WI38 (cell line): ENCODE measurements at regions not wholly inside any gene's neighbourhood (a gene's known extent, or its start where the extent isn't known, plus 50 kb on each side); places are given as distances from the start of the nearest gene placed in this dataset.
"Not testable (repeated sequence)": the region's sequence is repeated elsewhere in the genome, so short reads cannot be mapped to it uniquely, and the experiment has no call there.

Experiments
- H3K4me3 ChIP-seq: 2 replicates; pipeline ENCODE4 v1.5.1; 2011; ENCODE audit warnings: low read depth, mild to moderate bottlenecking, control low read depth, low read length
- TF ChIP-seq, protein P1 (sequence below): IDR thresholded peaks from 2 replicates; pipeline ENCODE4 v1.5.1; 2012; ENCODE audit warnings: low read depth, mild to moderate bottlenecking, control low read depth, low read length

- TF ChIP-seq, protein P1, sequence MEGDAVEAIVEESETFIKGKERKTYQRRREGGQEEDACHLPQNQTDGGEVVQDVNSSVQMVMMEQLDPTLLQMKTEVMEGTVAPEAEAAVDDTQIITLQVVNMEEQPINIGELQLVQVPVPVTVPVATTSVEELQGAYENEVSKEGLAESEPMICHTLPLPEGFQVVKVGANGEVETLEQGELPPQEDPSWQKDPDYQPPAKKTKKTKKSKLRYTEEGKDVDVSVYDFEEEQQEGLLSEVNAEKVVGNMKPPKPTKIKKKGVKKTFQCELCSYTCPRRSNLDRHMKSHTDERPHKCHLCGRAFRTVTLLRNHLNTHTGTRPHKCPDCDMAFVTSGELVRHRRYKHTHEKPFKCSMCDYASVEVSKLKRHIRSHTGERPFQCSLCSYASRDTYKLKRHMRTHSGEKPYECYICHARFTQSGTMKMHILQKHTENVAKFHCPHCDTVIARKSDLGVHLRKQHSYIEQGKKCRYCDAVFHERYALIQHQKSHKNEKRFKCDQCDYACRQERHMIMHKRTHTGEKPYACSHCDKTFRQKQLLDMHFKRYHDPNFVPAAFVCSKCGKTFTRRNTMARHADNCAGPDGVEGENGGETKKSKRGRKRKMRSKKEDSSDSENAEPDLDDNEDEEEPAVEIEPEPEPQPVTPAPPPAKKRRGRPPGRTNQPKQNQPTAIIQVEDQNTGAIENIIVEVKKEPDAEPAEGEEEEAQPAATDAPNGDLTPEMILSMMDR = peak; percentile 79
- H3K4me3 ChIP-seq = no peak overlapping the region
Measured at GRCh38 chr9:71285191-71285656, 163.8 kb upstream of the TRPM3 start.

DNA sequence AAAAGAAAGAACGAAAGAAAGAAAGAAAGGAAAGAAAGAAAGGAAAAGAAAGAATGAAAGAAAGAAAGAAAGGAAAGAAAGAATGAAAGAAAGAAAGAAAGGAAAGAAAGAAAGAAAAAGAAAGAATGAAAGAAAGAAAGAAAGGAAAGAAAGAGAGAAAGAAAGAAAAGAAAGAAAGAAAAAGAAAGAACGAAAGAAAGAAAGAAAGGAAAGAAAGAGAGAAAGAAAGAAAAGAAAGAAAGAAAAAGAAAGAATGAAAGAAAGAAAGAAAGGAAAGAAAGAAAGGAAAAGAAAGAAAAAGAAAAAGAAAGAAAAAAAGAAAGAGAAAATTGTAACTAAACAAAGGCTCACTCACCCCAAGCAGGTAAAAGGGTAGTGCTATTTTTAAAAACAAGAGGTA lies 160.7 kb upstream of the TRPM3 start:
- not testable (repeated sequence) for H3K4me3 ChIP-seq

DNA sequence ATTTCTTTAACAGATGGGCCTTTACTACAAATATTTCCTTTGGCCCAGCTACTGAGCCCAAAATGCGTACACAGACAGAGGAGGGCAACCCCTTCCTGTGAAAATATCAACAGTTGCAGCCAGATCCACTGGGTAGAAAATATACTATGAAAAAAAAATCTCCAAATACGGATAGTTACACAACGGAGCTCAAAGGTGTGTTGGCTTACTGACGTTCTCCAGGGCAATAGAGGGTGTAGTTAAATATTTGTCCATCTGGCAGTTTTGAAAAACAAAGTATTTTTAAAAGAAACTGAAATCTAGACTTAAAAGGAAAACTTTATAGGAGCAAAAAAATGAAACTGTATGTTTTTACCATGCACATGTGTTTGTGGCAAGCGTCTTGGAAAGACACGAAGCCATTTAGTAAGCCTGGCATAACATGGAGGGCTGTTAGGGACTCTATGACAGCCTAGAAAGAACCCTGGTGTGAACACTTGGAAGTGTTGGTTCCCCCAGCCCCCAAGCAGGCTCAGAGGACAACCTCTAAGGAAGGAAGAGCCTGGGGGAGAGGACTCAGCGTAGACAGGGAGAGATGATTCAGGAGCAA lies 157.8 kb upstream of the TRPM3 start:
- TF ChIP-seq, protein P1 = no peak
- H3K4me3 ChIP-seq = no peak overlapping the region

DNA sequence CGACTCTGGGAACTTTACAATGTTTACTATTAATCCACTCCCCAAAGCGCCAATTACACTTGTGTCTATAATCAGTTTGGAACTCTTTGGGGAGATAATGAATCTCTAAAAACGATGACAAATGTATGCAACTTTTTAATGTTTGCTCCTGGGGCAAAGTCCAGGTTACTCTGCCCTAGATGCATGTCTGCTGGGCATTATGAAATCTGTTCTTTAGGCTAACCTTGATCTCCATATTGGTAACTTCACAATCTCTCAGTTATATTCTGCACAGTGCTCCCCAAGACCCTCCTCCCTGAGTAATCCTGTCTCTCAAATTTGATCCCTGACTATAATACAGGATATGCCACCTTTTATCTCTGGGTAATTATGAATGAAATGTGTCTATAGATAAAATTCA lies 152.2 kb upstream of the TRPM3 start:
- no peak overlapping the region for H3K4me3 ChIP-seq
- TF ChIP-seq, protein P1 = no peak

DNA sequence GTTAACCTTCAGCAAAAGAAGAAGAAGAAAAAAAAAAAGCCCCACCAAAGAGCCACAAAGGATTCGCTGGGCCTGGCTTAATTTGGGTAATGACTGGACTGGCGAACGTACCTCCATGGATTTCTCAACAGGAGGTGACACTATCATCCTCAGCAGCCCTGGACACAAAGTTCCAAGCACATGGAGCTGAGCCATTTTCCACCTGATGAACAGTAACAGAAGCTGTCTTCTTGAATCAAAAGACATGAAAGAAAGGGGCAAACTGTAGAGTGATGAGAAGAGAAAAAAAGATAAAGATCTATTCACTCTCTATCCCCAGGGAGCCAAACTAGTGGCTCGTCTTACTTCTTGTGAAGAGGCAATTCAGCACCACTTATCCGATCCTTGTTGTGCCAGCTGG lies 150.2 kb upstream of the TRPM3 start:
- no peak overlapping the region for H3K4me3 ChIP-seq
- TF ChIP-seq, protein P1 = no peak

DNA sequence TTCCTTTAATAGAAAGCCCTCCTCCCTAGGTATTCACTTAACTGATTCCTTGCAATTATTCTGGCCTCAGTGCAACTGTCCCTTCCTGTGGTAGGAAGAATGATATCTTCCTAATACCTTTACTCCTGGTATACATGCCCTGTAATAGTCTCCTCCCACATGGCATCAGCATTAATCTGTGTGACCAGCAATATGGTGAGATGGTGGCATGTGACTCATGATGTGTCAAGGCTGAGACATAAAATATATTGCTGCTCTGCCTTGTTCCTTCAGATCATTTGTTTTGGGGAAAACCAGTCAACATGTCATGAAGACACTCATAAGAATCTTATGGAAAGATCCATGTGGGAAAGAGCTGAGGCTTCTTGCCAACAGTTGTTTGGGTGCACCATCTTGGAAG lies 149.1 kb upstream of the TRPM3 start:
- TF ChIP-seq, protein P1 = no peak
- H3K4me3 ChIP-seq = no peak overlapping the region

DNA sequence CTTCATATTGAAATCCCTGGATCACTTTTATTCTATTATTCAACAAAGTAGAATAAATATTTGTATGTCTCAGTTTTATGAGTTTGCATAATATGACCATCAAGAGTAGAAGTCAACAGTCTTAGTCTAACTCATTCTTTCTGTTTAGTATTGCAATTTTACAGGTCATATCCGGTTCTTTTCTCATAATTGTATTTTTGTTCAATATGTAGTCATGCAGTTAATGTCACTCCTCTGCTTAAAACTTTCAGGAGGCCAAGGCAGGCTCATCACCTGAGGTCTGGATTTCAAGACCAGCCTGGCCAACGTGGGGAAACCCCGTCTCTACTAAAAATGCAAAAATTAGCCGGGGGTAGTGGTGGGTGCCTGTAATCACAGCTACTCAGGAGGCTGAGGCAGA lies 148.4 kb upstream of the TRPM3 start:
- H3K4me3 ChIP-seq = no peak overlapping the region
- TF ChIP-seq, protein P1 = no peak
